ENCODE measurements at regions not wholly inside any gene's neighbourhood (a gene's known extent, or its start where the extent isn't known, plus 50 kb on each side); places are given as distances from the start of the nearest gene placed in this dataset.

DNA sequence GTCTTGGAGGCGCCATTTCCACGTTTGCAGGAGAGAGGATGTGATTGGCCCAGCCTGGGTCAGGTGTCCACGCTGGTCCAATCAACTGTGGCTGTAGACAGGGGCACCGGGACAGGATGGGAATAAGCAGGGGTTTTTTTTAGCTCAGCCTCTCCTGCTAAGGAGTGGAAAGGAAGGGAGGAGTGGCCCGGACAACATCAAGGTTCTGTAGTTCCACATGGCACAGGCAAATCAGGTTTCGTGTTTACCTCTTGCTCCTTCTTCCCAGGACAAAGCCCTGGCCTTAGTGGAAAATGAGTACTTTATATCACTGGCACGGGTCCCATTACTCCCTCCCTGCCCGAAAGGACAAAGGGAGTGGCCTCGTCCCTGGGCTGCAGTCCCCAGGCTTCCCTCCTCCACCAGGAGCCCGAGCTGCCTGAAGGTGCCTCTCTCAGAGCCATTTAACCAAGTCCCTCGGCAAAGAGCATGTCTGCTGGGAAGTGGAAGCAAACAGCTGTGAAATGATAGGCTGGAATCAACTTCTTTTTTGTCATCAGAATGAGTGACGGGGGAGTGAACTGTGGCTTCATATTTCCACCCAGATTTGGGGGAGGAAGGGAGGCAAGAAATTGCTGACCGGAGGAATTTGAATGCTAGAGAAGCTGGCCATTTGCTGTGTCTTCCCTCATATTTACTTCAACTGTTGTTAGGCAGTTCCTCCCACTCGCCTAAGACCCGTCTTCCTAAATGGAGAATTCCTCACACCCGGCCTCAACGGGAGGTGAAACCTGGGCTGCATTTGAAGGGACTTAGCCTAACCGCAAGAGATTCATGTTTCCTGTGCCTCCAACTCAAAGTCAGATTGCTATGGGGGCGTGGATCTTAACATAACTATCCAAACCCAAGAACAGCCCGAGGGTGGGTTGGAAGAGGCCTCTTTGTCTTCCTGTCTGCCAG is 84.9 kb upstream of the SLC44A3 start:
- peak; percentile 46 for DNase-seq

DNA sequence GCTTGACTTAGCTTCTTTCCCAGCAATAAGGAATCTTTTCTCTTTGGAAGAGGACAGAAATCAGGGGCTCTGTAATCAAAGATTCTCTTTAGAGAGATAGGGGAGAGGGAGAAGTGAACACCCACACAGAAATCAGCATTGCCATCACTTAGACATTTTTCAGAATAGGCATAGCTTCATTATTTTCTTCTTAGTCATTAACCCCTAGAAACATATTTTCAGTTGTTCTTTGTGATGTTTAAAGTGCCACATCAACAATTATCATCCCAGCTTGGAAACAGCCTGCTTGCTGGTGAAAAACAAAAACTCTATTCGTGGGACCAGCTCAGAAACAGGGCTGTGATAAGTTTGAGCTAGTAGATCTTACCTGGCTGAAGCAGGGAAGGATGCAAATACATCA is 88.3 kb upstream of the SLC44A3 start:
- no peak for DNase-seq

- no peak for DNase-seq
Observed at GRCh38 chr1:94730450-94730849, 89.7 kb upstream of the SLC44A3 start.

DNA sequence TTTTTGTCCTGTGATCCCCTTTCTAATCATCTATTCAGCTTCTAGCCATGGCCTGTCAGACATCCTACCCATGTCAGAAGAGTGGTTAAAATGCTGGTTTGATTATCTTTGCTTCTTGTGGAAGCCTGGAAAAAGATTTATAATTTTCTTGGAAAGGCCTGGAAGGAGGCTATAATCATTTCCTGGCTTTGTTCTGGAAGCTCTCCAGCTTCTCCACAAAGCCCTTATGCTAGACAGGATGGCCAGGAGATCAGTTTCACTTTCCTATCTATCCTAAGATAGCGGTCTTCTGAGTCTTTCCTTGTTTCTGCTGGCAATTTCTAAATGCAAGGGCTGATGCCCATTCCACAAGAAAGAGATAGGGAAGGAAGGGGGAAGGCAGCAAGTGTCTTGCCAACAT is 90.9 kb upstream of the SLC44A3 start:
- no peak for DNase-seq

- no peak for DNase-seq
Observed at GRCh38 chr1:94727846-94728715, 92.1 kb upstream of the SLC44A3 start.

- no peak for DNase-seq
Observed at GRCh38 chr1:94726981-94727685, 93.0 kb upstream of the SLC44A3 start.

- no peak for DNase-seq
Observed at GRCh38 chr1:94725566-94725965, 94.6 kb upstream of the SLC44A3 start.

DNA sequence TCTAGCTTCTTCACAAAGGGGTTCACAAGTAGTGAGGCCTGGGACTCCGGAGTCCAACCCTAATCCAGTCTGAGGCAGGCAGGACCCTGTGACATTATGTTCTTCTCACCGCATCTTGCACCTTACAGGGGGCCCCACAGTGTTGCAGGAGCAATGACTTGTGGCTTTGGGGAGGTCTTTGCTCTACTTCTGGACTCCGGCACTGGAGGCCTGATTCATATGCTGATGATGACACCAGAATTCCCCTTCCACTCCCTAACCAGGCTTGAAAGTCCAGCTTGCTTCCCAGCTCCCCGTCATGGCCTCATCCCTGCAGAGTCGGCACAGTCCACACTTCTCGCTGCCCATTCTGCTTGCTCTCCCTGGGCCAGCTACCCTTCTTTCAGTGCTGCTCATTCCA is 96.3 kb upstream of the SLC44A3 start:
- no peak for DNase-seq

GRCh38 chr1:94723463-94723862 is 96.7 kb upstream of the SLC44A3 start:
- no peak for DNase-seq

DNA sequence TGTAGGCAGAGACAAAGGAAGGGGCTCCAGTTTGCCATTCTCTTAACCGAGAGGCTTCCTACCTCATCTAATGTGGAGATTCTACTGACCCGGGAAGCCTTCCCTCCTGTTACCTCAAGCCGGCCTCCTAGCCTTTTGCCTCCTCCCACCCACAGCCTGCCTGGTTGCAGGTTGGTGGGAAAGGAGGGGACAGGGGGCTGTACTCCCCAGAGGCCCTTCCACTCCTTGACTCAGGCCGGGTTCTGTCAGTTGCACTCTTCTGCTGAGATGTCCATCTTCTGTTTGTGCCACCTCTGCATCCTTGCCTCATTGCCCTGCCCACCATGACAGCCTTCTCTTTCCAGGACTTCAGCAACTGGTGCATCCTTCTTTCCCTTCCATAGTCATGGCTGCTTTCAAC is 98.0 kb upstream of the SLC44A3 start:
- DNase-seq = no peak

DNA sequence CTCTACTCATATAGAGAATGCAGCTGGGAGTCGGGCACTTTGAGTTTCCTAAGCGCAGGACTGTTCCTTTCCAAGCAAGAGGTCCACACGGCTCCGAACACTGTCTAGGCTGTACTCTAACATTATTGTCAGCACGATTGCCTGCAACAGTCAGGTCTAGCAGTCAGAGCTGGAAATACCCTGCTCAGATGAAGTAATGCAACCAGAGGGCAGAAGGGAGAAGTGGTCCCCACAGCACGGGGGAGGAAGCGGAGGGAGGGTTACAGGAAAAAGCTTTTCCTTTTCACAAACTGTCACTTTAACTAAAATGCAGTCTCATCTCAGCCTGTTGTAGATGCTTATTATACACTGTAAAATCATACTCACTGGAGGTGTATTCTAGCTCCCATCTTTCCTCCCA is 98.9 kb upstream of the SLC44A3 start:
- no peak for DNase-seq

DNA sequence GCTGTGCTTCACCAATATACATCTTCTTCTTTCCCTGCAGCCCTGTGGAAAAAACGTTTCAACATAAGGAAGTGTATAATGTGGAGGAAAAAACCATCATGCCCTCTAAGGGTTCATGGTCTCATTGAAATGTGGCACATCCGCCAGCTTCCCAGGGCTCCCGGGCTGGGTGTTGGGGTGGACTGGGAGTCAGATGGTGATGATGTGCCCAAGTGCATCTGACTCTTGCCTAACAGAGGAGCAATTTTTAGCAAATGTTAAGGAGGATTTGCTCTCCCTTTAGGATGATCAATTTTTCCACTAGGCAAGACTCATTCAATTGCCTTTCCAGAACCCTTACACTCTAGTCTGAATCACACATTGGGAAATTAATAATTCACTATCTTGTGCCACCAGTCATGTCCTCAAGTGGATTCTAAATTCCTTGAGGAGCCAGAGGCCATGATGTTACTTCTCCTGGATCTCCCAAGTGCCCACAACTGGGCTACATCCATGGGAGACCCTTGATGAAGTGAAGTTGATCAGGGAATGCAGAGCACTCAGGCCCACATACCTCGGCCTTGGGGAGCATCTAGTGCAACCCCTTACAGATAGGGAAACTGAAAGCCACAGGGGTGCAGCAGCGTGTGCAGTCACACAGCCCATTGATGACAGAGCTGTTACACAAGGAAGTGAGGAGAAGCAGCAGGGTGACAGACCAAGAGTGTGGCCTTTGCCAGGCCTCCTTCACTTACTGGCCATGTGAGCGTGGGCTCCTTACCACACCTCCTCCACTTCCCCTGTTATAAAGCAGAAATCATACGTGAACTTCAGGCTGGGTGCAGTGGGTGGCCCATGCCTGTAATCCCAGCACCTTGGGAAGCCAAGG is 100.0 kb upstream of the SLC44A3 start:
- DNase-seq = no peak

- no peak for DNase-seq
Observed at GRCh38 chr1:94716965-94717364, 103.2 kb upstream of the SLC44A3 start.

DNA sequence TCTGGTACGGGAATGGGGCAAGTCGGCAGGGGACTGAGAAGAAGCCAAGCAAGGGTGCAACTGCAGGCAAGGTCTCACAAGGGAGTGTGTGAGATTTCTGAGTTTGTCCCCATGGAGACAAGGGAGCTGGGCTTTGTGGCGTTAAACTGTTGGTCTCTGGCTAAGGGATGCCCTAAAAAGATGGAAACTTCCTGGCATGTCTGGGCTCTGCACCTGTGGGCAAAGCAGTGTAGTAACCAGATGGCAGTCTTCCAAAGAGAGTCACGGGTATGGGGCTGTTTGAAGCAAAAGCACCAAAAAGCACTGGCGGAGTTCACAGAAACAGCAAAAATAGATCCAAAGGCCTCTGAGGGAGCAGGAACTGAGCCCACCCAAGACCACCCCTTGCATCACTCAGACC is 104.8 kb upstream of the SLC44A3 start:
- no peak for DNase-seq

DNA sequence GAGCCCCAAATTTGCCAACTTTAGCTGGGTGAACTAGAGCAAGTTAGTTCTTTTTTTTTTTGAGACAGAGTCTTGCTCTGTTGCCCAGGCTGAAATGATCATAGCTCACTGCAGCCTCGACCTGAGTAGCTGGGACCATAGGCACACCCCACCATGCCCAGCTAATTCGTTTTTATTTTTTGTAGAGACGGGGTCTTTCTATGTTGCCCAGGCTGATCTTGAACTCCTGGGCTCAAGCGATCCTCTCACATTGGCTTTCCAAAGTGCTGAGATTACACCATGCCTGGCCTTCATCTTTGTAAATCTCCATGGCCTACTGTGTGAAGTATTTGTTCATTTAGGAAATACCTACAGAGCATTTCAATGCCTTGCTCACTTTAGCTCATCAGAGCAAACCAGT is 105.6 kb upstream of the SLC44A3 start:
- no peak for DNase-seq

DNA sequence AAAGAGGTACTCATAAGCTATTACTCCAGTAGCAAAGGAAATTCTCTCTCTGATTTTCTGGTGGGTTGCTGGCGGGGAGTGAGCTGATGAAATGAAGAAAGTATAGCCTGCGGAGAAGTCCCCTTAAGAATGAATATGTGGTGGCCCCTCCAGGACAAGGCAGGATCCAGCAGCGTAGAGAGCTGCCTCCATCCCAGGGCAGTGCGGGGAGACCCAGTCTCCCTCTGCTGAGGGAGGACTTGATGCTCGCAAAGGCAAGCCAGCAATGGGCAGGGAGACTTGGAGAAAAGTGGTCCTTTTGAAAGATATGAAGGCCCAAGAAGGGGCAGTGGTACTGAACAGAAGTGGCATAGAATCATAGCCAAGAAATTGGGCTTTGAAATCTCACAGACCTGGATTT is 106.0 kb upstream of the SLC44A3 start:
- DNase-seq = no peak

DNA sequence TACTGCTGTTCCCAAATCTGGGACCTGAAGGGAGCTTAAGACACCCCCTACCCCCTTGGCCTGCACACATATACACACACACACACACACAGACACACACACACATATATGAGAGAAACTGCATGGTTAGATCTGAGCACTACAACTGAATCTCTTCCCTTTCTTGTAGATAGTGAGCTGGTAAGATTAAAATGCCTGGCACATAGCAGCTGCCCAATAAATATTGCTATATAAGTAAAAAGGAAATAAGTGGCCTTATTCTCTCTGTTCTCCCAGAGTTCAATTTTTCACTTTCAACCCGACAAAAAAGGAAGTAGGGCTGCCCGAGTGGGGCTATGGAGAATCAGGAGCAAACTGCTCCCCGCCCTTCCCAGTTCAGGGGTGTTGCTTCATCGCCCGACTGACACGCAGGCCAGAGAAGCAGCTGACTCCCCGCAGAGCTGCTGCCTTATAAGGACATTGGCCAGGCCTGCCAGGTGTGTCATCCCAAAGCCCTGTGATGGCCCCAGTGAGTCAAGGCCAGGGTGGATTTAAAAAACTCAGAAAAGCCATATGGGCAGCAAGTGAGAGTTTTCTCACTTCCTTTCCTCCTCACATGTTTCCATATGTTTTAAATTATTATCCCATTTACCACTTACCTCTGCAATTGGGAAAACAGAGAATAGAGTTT is 106.5 kb upstream of the SLC44A3 start:
- peak; percentile 62 for DNase-seq

GRCh38 chr1:94709891-94710581 is 110.1 kb upstream of the SLC44A3 start:
- DNase-seq = no peak

DNA sequence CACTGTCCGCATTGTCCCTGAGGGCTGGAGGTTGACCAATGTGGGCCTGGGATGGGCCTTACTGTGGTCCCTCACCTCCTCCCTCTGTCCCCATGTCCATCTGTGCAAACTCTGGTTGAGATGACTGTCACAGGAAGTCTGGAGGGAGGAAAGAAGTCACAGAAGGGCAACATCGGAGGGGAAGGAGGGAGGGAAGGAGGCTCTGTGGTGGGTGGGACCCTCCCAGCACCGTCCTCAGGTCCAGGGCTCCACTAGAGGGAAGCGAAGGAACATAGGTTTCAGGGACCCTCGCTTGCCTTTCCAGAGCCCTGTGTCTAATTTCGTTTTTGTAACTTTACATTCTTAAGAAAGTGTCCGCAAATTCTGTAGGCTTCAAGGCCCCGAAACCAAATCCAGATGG is 111.3 kb upstream of the SLC44A3 start:
- no peak for DNase-seq

DNA sequence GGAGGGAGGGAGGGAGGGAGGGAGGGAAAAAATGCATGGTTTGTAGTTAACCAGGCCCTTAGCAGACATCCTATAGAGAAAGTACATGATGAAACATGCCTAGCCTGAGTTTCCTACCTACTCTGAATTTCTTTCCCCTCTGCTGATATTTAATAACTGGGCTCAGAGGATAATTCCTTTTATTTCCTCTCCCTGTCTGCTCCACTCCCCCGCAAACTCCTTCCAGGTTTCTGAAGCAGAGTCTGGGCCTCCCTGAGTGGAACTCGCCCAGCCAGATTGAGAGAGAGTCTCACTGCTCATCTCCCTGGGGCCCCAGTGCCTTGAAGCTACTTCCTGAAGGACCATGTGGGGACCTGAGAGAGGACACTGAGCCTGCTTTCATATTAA is 111.9 kb upstream of the SLC44A3 start:
- no peak for DNase-seq

All from muscle of arm (tissue), 1 donor.